Immature natural killer cell (primary cell): ENCODE measurements at regions not wholly inside any gene's neighbourhood (a gene's known extent, or its start where the extent isn't known, plus 50 kb on each side); places are given as distances from the start of the nearest gene placed in this dataset.
"Not testable (repeated sequence)": the region's sequence is repeated elsewhere in the genome, so short reads cannot be mapped to it uniquely, and the experiment has no call there.

Experiments
- DNase-seq, 3 donors: peaks; one replicate each; pipeline ENCODE4 v3.0.0; 2022; ENCODE audit warnings: mixed read lengths in 1 of 3
- H3K27ac Mint-ChIP-seq, 6 donors: one replicate each; pipeline ENCODE4 v1.8.0; 2020; ENCODE audit warnings: mixed read lengths in 6 of 6, mild to moderate bottlenecking in 5 of 6, inconsistent platforms in 4 of 6, moderate library complexity in 3 of 6
- H3K27me3 Mint-ChIP-seq, 3 donors: one replicate each; pipeline ENCODE4 v1.8.0; 2020 to 2021; ENCODE audit warnings: low read depth in 3 of 3, mild to moderate bottlenecking in 3 of 3, mixed read lengths in 3 of 3, moderate library complexity in 3 of 3, inconsistent platforms in 1 of 3
- H3K36me3 Mint-ChIP-seq, 3 donors: one replicate each; pipeline ENCODE4 v1.8.0; 2020; ENCODE audit warnings: mixed read lengths in 3 of 3, inconsistent platforms in 2 of 3, mild to moderate bottlenecking in 2 of 3
- H3K4me1 Mint-ChIP-seq, 2 donors: one replicate each; pipeline ENCODE4 v1.8.0; 2020; ENCODE audit warnings: inconsistent platforms in 2 of 2, mild to moderate bottlenecking in 2 of 2, mixed read lengths in 2 of 2, moderate library complexity in 1 of 2
- H3K4me3 Mint-ChIP-seq, 5 donors: one replicate each; pipeline ENCODE4 v1.8.0; 2020; ENCODE audit warnings: mild to moderate bottlenecking in 5 of 5, mixed read lengths in 5 of 5, inconsistent platforms in 3 of 5, moderate library complexity in 3 of 5
- H3K9me3 Mint-ChIP-seq, 6 donors: one replicate each; pipeline ENCODE4 v1.8.0; 2020; ENCODE audit warnings: mild to moderate bottlenecking in 6 of 6, mixed read lengths in 6 of 6, inconsistent platforms in 4 of 6, moderate library complexity in 3 of 6

DNA sequence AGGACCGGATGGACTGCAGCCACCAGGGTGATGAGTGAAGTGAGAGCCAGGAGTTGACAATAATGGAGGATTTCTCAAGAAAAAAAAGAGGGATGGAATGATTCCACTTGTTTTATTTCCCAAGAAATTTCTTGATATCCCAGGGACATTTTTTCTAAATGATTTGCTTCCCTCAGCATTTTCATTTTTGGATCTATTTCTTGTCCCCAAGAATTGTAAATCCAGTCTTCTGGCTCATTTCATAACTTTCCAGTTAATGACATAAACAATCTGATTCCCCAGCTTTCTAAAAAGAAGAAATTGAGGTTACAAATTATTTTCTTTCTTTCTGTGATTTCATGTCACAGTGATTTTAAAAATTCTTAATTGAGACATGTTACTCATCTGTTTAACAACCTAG is 446.5 kb downstream of the PRR16 start:
- Mint-ChIP-seq H3K9me3 (peaks cover 6 to 40% (median 20%) of the 10 kb centered on the region in 6 donors), H3K4me1 (no peaks in the 10 kb centered on the region), H3K36me3 (no peaks in the 10 kb centered on the region), H3K27me3 (peaks cover 0 to 3% (median 0%) of the 10 kb centered on the region in 3 donors), H3K27ac (no peak overlapping the region), H3K4me3 (no peak overlapping the region)
- no peak for DNase-seq

DNA sequence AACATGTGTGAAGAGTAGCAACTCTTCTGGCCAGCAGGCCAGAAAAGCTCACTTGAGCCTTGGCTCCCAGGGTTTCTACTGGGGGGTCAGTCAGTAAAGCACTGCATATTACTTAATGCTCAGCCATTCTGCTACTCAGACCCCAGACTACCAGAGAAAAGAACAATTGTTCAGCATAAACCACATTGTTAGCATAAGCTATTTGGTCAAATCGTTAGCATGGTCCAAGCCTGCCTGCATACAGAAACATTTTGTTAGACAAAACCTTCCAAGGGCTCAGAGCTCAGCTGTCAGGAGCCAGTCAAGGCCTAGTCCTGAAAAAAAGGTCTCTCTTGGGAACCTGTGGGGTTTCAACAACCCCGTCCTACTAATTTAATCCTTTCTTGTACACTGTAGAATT is 449.3 kb downstream of the PRR16 start:
- DNase-seq: no peak
- Mint-ChIP-seq H3K4me3 (no peak overlapping the region), H3K36me3 (no peaks in the 10 kb centered on the region), H3K4me1 (no peaks in the 10 kb centered on the region), H3K27me3 (peaks cover 0 to 3% (median 0%) of the 10 kb centered on the region in 3 donors), H3K27ac (no peak overlapping the region), H3K9me3 (peaks cover 8 to 28% (median 15%) of the 10 kb centered on the region in 6 donors)

DNA sequence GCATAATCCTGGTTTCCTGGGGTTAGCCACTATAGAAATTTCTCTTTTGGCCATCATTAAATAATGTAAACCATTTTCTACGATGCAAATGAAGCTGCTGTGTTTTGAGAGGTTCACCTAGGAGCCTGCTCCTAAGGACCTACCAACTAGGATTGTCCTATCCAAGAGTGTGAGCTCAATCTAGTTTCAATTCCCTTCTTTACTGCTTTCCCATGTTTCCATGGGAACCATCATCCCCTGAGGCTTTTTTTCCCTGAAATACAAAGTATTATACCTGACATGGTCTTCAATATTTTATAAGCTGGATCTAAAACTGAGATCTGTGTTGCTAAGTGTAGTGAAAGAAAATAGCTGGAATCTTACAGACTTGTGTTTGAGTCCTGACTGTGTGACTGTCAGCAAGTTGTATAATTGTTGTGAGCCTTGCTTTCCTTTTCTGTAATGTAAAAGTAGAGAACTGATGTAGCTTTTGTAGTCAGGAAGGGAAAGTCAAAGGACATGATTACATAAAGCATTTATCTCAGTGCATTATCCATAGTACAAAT is 453.2 kb downstream of the PRR16 start:
- peaks cover 2 to 10% (median 8%) of the 10 kb centered on the region in 6 donors for H3K9me3 Mint-ChIP-seq
- no peaks in the 10 kb centered on the region for H3K27me3 Mint-ChIP-seq
- H3K4me1 Mint-ChIP-seq: no peaks in the 10 kb centered on the region
- DNase-seq: no peak
- no peaks in the 10 kb centered on the region for H3K36me3 Mint-ChIP-seq
- H3K4me3 Mint-ChIP-seq: no peak overlapping the region
- no peak overlapping the region for H3K27ac Mint-ChIP-seq

DNA sequence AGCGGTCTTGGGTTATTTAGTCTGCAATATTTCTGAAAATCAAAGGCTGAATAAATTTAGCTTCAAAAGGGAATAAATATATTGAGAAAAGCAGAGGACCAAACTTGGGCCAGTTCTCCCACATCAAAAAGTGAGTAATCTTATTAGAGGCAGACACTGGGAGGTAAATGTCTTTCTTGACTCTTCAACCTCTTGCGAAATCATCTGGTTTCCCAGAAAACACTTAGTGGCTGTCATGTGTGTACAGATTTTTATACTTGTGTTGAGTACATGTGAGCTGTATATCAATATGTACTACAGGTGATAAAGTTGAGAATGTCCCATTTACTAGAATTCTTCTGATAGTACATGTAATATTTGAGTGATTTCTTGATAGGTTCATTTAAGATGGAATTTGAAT is 454.9 kb downstream of the PRR16 start:
- DNase-seq: no peak
- peaks cover 0 to 1% (median 0%) of the 10 kb centered on the region in 3 donors for H3K27me3 Mint-ChIP-seq
- no peaks in the 10 kb centered on the region for H3K4me1 Mint-ChIP-seq
- H3K27ac Mint-ChIP-seq: no peak overlapping the region
- H3K36me3 Mint-ChIP-seq: peaks cover 0 to 4% (median 0%) of the 10 kb centered on the region in 3 donors
- H3K4me3 Mint-ChIP-seq: no peak overlapping the region
- H3K9me3 Mint-ChIP-seq: peaks cover 2 to 14% (median 10%) of the 10 kb centered on the region in 6 donors

DNA sequence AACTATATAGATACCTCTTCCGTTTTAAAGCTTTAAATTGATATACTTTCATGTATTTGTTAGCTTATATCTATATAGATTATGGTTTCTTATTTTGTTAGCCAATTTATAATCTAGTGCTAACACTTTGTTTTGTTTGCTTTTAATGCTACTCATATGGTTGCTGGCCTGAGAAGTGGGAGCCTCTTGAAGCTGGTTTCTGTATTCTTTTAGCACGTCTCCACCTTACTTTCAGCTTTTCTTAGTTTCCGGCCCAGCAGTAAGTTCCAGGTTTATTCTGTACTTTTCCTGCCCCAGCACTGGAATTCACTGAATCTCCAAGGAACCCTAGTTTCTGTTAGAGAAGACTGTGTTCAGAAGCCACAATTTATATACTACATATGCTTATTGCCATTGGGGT is 458.9 kb downstream of the PRR16 start:
- Mint-ChIP-seq H3K4me1 (no peaks in the 10 kb centered on the region), H3K4me3 (no peak overlapping the region), H3K36me3 (peaks cover 0 to 11% (median 0%) of the 10 kb centered on the region in 3 donors), H3K27ac (no peak overlapping the region), H3K27me3 (peaks cover 0 to 1% (median 0%) of the 10 kb centered on the region in 3 donors), H3K9me3 (peaks cover 6 to 29% (median 15%) of the 10 kb centered on the region in 6 donors)
- no peak for DNase-seq

DNA sequence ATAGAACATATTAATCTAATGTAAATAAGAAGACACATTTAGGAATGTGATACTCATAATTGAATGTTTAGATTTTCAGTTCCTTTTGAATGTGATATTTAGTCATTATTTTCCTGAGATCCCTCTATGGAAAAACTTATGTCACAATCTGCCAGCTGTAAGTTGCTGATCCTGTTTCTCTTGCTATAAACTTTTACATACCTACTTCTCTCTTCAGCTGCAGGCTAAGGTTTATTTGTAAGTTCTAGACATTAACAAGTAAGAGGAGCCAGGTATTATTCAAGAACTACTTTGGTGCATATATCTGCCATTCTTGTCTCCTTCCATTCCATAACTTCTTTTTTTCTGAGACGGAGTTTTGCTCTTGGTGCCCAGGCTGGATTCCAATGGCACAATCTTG is 462.4 kb downstream of the PRR16 start:
- Mint-ChIP-seq H3K36me3 (peaks cover 0 to 11% (median 0%) of the 10 kb centered on the region in 3 donors), H3K4me3 (no peak overlapping the region), H3K9me3 (peaks cover 7 to 32% (median 14%) of the 10 kb centered on the region in 6 donors), H3K27ac (no peak overlapping the region), H3K27me3 (peaks cover 0 to 1% (median 0%) of the 10 kb centered on the region in 3 donors), H3K4me1 (no peaks in the 10 kb centered on the region)
- DNase-seq: no peak

DNA sequence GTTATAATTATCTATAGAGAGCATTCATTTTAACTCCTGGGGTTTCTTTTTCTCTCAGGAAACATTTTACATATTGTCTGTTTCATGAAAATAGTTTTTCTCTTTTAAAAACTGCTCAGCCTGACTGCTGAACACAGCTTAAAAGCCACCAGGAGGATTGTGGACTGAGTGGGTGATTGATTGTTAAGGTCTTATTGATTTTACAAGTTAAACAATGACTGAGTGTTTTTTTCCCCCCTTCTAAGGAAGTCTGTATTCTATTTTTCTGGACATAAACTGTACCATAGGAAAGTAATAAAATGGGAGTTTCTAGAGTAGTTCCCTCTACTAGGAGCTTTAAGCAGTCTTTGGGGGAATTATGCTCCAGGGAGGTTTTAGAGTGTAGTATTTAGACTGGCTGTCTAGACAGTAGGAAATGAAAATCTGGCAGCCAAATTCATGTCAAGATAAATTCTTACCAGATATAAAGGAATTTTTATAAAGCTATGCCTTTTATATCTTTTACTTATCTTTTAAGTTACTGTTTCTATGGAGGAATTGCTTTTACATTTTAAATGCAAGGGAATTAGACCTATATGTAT is 463.9 kb downstream of the PRR16 start:
- Mint-ChIP-seq H3K27me3 (peaks cover 0 to 1% (median 0%) of the 10 kb centered on the region in 3 donors), H3K9me3 (peaks cover 10 to 39% (median 20%) of the 10 kb centered on the region in 6 donors), H3K27ac (no peak overlapping the region), H3K4me1 (no peaks in the 10 kb centered on the region), H3K36me3 (peaks cover 0 to 11% (median 0%) of the 10 kb centered on the region in 3 donors), H3K4me3 (no peak overlapping the region)
- DNase-seq: no peak

DNA sequence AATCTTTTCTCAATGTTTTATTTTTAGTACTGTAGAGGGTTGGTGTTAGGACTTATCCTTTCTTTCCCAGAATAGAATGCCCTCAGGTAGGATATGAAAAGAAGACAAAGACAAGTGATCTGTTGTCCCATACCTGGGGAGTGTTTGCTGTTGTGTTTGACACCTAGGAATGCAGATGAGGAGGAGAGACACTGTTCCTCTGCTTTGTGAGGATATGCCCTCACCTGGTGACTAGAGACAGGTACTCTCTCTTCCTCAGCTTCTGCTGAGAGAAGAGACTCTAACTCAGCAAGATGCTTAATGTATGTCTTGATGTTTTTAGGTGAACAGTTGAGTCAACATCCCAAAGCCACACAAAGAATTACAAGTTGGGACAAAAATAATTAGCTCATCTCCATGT is 468.4 kb downstream of the PRR16 start:
- Mint-ChIP-seq H3K27ac (no peak overlapping the region), H3K4me1 (no peaks in the 10 kb centered on the region)

DNA sequence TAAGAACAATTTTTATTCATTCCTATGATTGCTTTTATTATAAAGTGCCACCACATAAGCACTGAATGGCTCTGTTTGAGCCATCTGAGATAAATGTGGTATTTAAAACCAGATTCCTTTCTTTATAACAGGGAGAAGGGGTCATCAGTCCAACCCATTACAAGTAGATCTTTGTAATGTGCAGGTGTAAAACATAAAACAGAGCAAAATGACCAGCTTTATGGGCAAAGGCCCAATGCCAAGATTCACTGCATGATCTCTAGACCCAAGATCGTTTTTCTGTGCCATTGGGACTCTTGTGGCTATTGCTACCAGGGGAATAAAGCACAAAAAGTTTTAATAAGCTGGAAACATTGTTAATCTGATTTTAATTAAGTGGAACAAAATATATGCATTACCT is 469.9 kb downstream of the PRR16 start:
- no peak for DNase-seq
- no peaks in the 10 kb centered on the region for H3K36me3 Mint-ChIP-seq
- H3K27me3 Mint-ChIP-seq: no peaks in the 10 kb centered on the region
- peaks cover 9 to 52% (median 18%) of the 10 kb centered on the region in 6 donors for H3K9me3 Mint-ChIP-seq
- no peak overlapping the region for H3K4me3 Mint-ChIP-seq
- H3K4me1 Mint-ChIP-seq: no peaks in the 10 kb centered on the region
- H3K27ac Mint-ChIP-seq: no peak overlapping the region

More for the DNA sequence above, 468.4 kb downstream of the PRR16 start:
- Mint-ChIP-seq H3K27me3 (no peaks in the 10 kb centered on the region), H3K36me3 (no peaks in the 10 kb centered on the region), H3K9me3 (peaks cover 6 to 45% (median 17%) of the 10 kb centered on the region in 6 donors), H3K4me3 (no peak overlapping the region)
- DNase-seq: no peak

DNA sequence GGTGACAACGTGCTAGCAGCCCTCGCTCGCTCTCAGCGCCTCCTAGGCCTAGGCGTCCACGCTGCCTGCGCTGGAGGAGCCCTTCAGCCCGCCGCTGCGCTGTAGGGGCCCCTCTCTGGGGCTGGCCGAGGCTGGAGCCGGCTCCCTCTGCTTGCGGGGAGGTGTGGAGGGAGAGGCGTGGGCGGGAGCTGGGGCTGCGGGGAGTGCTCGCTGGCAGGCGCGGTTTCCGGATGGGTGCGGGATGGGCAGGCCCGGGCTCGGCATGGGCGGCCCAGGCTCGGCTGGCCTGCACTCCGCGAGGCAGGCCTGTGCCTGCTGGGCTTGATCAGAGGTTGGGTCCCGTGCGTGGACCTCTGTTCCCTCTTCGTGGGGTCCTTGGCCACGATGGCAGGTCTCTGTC is 472.6 kb downstream of the PRR16 start:
- Mint-ChIP-seq H3K27ac (no peak overlapping the region), H3K9me3 (peaks cover 11 to 60% (median 16%) of the 10 kb centered on the region in 6 donors), H3K4me3 (no peak overlapping the region), H3K36me3 (no peaks in the 10 kb centered on the region), H3K27me3 (peaks cover 0 to 2% (median 0%) of the 10 kb centered on the region in 3 donors), H3K4me1 (no peaks in the 10 kb centered on the region)
- DNase-seq: no peak

DNA sequence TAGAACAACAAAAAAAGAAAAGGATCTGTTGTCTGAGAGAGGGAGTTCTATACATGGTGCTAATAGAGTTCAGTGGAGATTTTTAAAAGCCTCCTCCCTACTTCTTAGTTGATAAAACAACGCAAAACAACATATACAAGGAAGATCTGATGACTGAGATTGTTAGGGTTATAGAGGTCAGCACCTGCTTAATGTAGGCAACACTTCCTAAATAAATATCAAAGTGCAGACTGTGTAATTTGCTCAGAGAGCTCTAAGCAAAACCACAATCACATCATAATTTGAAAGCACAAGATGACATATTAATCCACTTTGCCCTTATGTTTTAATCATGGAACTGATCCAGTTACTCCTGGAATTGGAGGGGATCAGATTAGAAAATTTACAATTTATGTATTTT is 474.5 kb downstream of the PRR16 start:
- no peaks in the 10 kb centered on the region for H3K36me3 Mint-ChIP-seq
- no peak overlapping the region for H3K4me3 Mint-ChIP-seq
- DNase-seq: no peak
- H3K4me1 Mint-ChIP-seq: no peaks in the 10 kb centered on the region
- peaks cover 0 to 2% (median 0%) of the 10 kb centered on the region in 3 donors for H3K27me3 Mint-ChIP-seq
- no peak overlapping the region for H3K27ac Mint-ChIP-seq
- peaks cover 10 to 58% (median 16%) of the 10 kb centered on the region in 6 donors for H3K9me3 Mint-ChIP-seq

DNA sequence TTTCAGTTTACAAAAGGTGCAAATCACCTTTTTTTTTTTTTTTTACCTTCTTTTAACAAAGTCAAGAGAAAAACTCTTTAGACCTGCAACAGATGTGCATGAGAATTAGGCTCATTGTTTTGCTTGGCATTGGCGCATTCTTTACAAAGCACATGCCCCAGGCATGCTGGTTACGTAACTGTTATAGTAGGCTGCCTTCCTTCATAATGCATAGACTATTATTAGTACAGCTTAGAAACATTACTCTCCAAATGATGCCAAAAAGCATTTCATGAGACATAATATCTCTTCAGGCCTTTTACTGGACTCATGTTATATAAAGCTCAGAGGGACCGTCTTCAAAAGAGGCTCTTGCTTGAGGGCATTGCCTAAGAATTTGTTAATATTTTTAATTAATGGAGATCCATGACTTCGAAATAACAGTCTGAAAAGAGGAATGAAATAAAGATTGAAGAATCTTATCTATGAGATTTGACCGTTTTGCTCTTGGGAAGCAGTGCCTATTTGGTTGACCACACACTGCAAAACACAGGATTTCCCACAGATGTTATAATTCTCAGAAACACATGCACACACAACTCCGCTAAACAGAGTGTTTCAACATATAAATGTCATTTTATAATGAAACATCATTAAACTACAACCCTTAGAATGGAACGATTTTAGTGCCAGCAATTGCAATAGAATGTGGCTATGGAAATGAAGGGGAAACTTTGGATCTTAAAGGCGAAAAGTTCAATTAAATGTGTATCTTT is 478.7 kb downstream of the PRR16 start:
- Mint-ChIP-seq H3K4me1 (no peaks in the 10 kb centered on the region), H3K9me3 (peaks cover 1 to 36% (median 12%) of the 10 kb centered on the region in 6 donors), H3K27me3 (peaks cover 0 to 2% (median 0%) of the 10 kb centered on the region in 3 donors), H3K27ac (no peak overlapping the region), H3K4me3 (no peak overlapping the region), H3K36me3 (no peaks in the 10 kb centered on the region)
- no peak for DNase-seq

DNA sequence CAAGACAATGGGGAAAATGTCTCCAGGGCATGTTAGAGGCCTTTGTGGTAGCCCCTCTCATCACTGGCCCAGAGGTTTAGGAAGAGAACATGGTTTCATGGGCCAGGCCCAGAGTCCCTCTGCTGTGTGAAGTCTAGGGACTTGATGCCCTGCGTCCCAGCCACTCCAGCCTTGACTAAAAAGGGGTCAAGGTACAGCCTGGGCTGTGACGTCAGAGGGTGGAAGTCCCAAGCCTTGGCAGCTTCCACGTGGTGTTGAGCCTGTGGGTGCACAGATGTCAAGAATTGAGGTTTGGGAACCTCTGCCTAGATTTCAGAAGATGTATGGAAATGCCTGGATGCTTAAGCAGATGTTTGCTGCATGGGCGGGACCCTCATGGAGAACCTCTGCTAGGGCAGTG is 485.5 kb downstream of the PRR16 start:
- not testable (repeated sequence) for H3K27me3 Mint-ChIP-seq, DNase-seq, H3K4me1 Mint-ChIP-seq, H3K27ac Mint-ChIP-seq, H3K4me3 Mint-ChIP-seq, H3K36me3 Mint-ChIP-seq
- H3K9me3 Mint-ChIP-seq: peaks cover 8 to 52% (median 24%) of the 10 kb centered on the region in 6 donors

DNA sequence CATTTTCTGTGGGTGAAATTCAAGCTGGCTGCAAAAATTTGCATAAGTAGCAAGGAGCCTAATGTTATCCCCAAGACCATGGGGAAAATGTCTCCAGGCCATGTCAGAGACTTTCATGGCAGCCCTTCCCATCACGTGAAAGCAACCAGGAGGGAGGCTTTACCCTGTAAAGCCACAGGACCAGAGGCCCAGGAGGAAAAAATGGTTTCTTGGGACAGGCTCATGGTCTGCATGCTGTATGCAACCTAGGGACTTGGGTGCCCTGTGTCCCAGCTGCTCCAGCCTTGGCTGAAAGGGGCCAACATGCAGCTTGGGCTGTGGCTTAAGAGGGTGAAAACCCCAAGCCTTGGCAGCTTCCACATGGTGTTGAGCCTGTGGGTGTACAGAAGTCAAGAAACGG is 489.3 kb downstream of the PRR16 start:
- not testable (repeated sequence) for DNase-seq, H3K27ac Mint-ChIP-seq, H3K4me3 Mint-ChIP-seq, H3K27me3 Mint-ChIP-seq, H3K4me1 Mint-ChIP-seq, H3K36me3 Mint-ChIP-seq
- H3K9me3 Mint-ChIP-seq: peaks cover 12 to 71% (median 28%) of the 10 kb centered on the region in 6 donors
